ENCODE measurements at regions not wholly inside any gene's neighbourhood (a gene's known extent, or its start where the extent isn't known, plus 50 kb on each side); places are given as distances from the start of the nearest gene placed in this dataset.

- no peak for DNase-seq
Measured at GRCh38 chr9:78505546-78505945, 208.6 kb downstream of the PSAT1 start.

GRCh38 chr9:78507037-78507436 is 210.1 kb downstream of the PSAT1 start:
- DNase-seq, result no peak

GRCh38 chr9:78510035-78510434 is 213.1 kb downstream of the PSAT1 start:
- no peak for DNase-seq

GRCh38 chr9:78515108-78515507 is 218.2 kb downstream of the PSAT1 start:
- DNase-seq, result no peak

GRCh38 chr9:78519786-78520185 is 222.9 kb downstream of the PSAT1 start:
- no peak for DNase-seq

GRCh38 chr9:78521680-78522079 is 224.8 kb downstream of the PSAT1 start:
- DNase-seq, result no peak

GRCh38 chr9:78525986-78526560 is 229.1 kb downstream of the PSAT1 start:
- DNase-seq, result no peak

GRCh38 chr9:78533500-78533899 is 236.6 kb downstream of the PSAT1 start:
- no peak for DNase-seq

GRCh38 chr9:78539188-78539587 is 242.3 kb downstream of the PSAT1 start:
- DNase-seq, result no peak

GRCh38 chr9:78539904-78540303 is 243.0 kb downstream of the PSAT1 start:
- no peak for DNase-seq

GRCh38 chr9:78541868-78542443 is 245.0 kb downstream of the PSAT1 start:
- no peak for DNase-seq

- DNase-seq, result no peak
Measured at GRCh38 chr9:78542491-78543181, 245.7 kb downstream of the PSAT1 start.

- DNase-seq, result no peak
Measured at GRCh38 chr9:78543353-78543752, 246.4 kb downstream of the PSAT1 start.

GRCh38 chr9:78544230-78544629 is 247.3 kb downstream of the PSAT1 start:
- DNase-seq, result no peak

- no peak for DNase-seq
Measured at GRCh38 chr9:78547831-78548230, 250.9 kb downstream of the PSAT1 start.

GRCh38 chr9:78548670-78549069 is 251.7 kb downstream of the PSAT1 start:
- no peak for DNase-seq

- DNase-seq, result no peak
Measured at GRCh38 chr9:78549711-78550110, 252.8 kb downstream of the PSAT1 start.

- DNase-seq, result no peak
Measured at GRCh38 chr9:78552802-78553201, 255.9 kb downstream of the PSAT1 start.

GRCh38 chr9:78557540-78557939 is 260.6 kb downstream of the PSAT1 start:
- DNase-seq, result no peak

- no peak for DNase-seq
Measured at GRCh38 chr9:78559449-78559885, 262.5 kb downstream of the PSAT1 start.

- DNase-seq, result no peak
Measured at GRCh38 chr9:78562021-78562420, 265.1 kb downstream of the PSAT1 start.

GRCh38 chr9:78563269-78563668 is 266.3 kb downstream of the PSAT1 start:
- DNase-seq, result no peak

GRCh38 chr9:78565481-78565880 is 268.6 kb downstream of the PSAT1 start:
- no peak for DNase-seq

GRCh38 chr9:78566521-78566920 is 269.6 kb downstream of the PSAT1 start:
- no peak for DNase-seq

Data from inflammatory macrophage treated with lipopolysaccharide for 4 hours (primary cell).